ENCODE measurements at regions not wholly inside any gene's neighbourhood (a gene's known extent, or its start where the extent isn't known, plus 50 kb on each side); places are given as distances from the start of the nearest gene placed in this dataset.
"Not testable (repeated sequence)": the region's sequence is repeated elsewhere in the genome, so short reads cannot be mapped to it uniquely, and the experiment has no call there.

DNA sequence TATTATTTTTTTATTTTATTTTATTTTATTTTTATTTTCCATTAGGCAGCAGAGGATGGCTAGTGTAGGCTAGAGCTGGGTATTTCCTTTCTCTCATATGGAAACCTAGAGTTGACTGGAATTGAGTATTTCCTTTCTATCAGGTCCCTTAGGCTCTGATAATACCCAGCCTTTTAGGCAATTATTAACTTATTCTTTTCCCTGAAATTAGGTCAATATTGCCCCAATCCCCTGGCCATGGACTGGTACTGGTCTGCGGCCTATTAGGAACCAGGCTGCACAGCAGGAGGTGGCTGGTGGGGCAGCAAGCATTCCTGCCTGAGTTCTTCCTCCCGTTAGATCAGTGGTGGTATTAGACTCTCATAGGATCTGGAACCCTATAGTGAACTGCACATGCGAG lies 632.2 kb downstream of the TENT5A start:
- no peak for TF ChIP-seq ZFX (IDR thresholded peaks at IDR 0.05; ENCODE audit: borderline replicate concordance)
- TF ChIP-seq, protein P1, sequence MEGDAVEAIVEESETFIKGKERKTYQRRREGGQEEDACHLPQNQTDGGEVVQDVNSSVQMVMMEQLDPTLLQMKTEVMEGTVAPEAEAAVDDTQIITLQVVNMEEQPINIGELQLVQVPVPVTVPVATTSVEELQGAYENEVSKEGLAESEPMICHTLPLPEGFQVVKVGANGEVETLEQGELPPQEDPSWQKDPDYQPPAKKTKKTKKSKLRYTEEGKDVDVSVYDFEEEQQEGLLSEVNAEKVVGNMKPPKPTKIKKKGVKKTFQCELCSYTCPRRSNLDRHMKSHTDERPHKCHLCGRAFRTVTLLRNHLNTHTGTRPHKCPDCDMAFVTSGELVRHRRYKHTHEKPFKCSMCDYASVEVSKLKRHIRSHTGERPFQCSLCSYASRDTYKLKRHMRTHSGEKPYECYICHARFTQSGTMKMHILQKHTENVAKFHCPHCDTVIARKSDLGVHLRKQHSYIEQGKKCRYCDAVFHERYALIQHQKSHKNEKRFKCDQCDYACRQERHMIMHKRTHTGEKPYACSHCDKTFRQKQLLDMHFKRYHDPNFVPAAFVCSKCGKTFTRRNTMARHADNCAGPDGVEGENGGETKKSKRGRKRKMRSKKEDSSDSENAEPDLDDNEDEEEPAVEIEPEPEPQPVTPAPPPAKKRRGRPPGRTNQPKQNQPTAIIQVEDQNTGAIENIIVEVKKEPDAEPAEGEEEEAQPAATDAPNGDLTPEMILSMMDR (IDR thresholded peaks at IDR 0.05): no peak
- no peak overlapping the region for H3K27ac ChIP-seq

DNA sequence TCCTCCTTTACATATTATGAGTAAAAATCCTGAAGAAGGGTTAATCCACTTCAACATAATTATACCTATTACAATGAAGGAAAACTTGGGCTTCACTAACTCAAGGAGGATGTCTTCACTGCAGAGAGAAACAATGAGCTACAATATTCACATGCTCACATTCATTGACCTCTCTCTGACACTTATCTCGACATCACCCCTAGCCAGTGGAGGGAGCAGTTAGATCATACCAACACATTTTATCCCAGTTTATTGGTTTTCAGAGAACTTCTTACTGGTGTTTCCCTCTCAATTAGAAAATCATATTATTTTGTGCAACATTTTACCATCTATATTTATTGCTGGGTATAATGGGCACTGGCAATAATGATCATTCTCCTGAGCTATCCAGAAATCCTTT lies 646.5 kb downstream of the TENT5A start:
- no peak overlapping the region for H3K27ac ChIP-seq
- TF ChIP-seq, protein P1 (IDR thresholded peaks at IDR 0.05): no peak
- no peak for TF ChIP-seq ZFX (IDR thresholded peaks at IDR 0.05; ENCODE audit: borderline replicate concordance)

DNA sequence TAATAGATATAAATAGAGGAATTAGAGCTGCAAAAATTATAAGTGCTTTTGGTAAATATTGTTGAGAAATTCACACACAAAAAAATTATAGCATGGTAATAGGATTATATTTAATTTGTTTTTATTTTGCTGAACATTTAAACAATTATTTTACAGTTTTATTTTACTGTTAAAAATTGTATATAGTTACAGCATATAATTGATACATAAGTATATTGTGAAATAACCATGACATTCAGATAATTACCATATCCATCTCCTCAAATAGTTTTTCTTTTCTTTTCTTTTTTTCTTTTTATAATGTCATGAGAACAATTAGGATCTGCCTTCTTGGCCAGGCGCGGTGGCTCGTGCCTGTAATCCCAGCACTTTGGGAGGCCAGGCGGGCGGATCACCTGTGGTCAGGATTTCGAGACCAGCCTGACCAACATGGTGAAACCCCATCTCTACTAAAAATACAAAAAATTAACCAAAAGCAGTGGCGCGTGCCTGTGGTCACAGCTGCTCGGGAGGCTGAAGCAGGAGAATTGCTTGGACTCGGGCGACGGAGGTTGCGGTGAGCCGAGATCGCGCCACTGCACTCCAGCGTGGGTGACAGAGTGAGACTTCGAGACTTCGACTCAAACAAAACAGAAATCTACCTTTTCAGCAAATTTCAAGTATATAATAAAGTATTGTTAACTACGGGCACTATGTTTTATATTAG lies 654.2 kb downstream of the TENT5A start:
- TF ChIP-seq, protein P1 (IDR thresholded peaks at IDR 0.05): no peak
- no peak for TF ChIP-seq ZFX (IDR thresholded peaks at IDR 0.05; ENCODE audit: borderline replicate concordance)

DNA sequence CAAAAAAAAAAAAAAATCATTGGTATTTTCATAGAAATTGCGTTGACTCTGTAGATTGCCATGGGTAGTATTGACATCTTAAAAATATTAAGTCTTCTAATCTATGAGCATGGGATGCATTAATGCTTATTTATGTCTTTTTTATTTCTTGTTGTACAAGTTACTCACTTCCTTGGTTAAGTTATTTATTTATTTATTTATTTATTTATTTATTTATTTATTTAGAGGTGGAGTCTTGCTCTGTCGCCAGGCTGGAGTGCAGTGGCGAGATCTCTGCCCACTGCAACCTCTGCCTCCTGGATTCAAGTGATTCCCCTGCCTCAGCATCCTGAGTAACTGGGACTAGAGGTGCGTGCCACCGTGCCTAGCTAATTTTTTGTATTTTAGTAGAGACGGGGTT lies 656.0 kb downstream of the TENT5A start:
- not testable (repeated sequence) for H3K27ac ChIP-seq

More for the DNA sequence above, 654.2 kb downstream of the TENT5A start:
- no peak overlapping the region for H3K27ac ChIP-seq

DNA sequence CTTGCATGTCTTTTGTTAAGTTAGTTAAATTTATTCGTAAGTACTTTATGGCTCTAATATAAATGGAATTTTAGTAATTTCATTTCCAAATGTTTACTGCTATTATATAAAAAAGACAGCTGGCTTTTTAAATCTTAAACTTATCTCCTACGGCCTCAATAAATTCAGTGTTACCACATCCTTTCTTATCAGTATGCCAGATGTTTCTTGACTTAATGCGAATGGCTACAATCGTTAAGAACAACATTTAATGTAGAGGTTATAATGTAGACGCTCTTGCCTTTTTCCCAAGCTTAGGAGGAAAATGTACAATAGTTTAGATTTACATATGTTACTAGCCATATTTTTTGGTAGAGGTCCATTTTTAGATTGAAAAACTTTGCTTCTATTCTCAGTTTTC lies 659.4 kb downstream of the TENT5A start:
- no peak for TF ChIP-seq ZFX (IDR thresholded peaks at IDR 0.05; ENCODE audit: borderline replicate concordance)
- TF ChIP-seq, protein P1 (IDR thresholded peaks at IDR 0.05): no peak
- no peak overlapping the region for H3K27ac ChIP-seq

DNA sequence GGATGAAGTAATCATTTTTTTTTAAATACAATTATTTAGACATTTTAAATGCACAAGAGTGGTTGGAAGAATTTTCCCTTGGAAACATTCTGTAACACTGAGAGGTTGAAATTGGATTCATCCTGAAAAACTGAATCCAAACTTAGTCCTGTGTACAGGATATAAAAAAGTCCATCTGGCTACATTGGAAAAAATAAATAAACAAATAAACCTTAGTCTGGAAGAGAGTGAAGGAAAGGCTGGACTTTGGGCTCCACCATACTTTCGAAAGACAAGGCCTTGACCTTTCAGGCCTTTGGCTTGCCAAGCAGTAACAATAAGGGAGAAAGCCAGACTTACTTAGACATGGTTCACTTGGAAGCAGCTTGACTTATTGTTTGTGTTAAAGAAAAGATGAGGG lies 664.3 kb downstream of the TENT5A start:
- TF ChIP-seq, protein P1 (IDR thresholded peaks at IDR 0.05): no peak
- TF ChIP-seq ZFX (IDR thresholded peaks at IDR 0.05; ENCODE audit: borderline replicate concordance): no peak
- no peak overlapping the region for H3K27ac ChIP-seq

DNA sequence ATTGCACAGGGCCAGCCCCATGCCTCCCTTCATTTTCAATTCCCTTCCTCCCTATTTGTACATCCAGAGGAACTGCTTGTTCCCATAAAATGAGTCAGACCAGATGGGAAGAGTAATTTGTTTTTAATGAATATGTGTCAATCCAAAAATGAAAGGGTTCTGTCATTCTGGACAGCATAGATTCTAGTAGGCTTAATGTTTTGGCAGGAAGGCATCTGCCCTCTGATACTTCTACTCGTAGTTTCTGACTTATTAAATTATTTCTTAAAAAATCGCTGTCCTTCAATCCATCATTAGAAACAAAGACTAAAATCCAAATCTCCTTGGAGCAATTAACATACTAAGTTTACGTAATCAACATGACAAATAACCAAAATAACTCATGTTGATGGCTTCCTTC lies 665.5 kb downstream of the TENT5A start:
- no peak for TF ChIP-seq ZFX (IDR thresholded peaks at IDR 0.05; ENCODE audit: borderline replicate concordance)
- TF ChIP-seq, protein P1 (IDR thresholded peaks at IDR 0.05): no peak
- H3K27ac ChIP-seq: no peak overlapping the region

DNA sequence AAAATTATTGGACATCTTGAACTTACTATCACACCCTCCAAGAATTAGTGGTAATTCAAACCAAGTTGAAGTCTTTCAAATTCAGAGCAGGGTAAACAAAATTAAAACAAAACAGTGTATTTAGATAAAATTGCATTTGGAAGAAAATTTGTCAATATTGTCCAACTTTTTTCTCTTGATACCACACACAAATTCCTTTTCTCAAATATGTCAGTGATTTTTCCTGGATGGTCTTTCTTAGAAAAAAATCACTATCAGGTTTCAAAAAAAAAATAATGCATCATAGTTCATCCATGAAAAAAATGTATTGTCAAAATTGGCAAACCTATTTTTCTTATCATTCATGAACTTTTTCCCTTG lies 667.1 kb downstream of the TENT5A start:
- no peak overlapping the region for H3K27ac ChIP-seq
- TF ChIP-seq ZFX (IDR thresholded peaks at IDR 0.05; ENCODE audit: borderline replicate concordance): no peak
- TF ChIP-seq, protein P1 (IDR thresholded peaks at IDR 0.05): no peak

All from 22Rv1 (cell line).